K562 (cell line): ENCODE measurements at regions not wholly inside any gene's neighbourhood (a gene's known extent, or its start where the extent isn't known, plus 50 kb on each side); places are given as distances from the start of the nearest gene placed in this dataset.

ENCODE experiments used
- ATAC-seq: fragments of 200-7000 bp; cut with Tn5 transposase; 3 replicates; pipeline ENCODE4 v1.9.1; 2020; ENCODE audit warnings: moderate library complexity
- BruUV-seq: library from RNA; stranded (reverse); fragments of 400-500 nt; replicated peaks from 2 replicates; lab custom pipeline; 2021; lab: Mats Ljungman, UMichigan
- CTCF ChIA-PET: fragments of 300-600 bp; formaldehyde crosslinking; extraction: SDS; loops from one replicate; lab custom pipeline; 2021; ENCODE audit warnings: low intra/inter-chr PET ratio; lab: Yijun Ruan, JAX
- POLR2A ChIA-PET: fragments of 300-600, 350-650 bp; sonication (Branson Sonifier 250); formaldehyde crosslinking; extraction: SDS; loops from one replicate; lab custom pipeline; 2021; ENCODE audit warnings: antibody characterized with exemption, inconsistent platforms; lab: Yijun Ruan, JAX
- DNase-seq, 4 experiments: peaks; one replicate each; pipeline versions ENCODE4 v3.0.0 to v3.0.0-alpha.2; 2011 to 2018; ENCODE audit warnings: low spot score in 3 of 4, mixed read lengths in 3 of 4; ENCODE audit errors: extremely low read depth in 1 of 4
- FAIRE-seq: peaks from 2 replicates; lab custom pipeline; 2011; peaks lifted over from hg19 to GRCh38; lab: Jason Lieb, UNC
- H2AFZ ChIP-seq: 2 replicates; pipeline ENCODE4 v1.6.0; 2011; ENCODE audit warnings: low read depth, low read length, control low read depth, inconsistent platforms
- H3K27ac ChIP-seq: fragments of 200-600 bp; 3 replicates; pipeline ENCODE4 v1.8.0; 2011; ENCODE audit warnings: low read depth, mild to moderate bottlenecking, control low read depth, inconsistent platforms, low read length, moderate library complexity, mixed read lengths; ENCODE audit errors: extremely low read depth
- H3K27me3 ChIP-seq, 2 experiments: fragments of 300-600 bp in 1 of 2; 2 replicates in 1 of 2; 3 replicates in 1 of 2; pipeline versions ENCODE4 v1.6.0 to v1.8.0; 2011; ENCODE audit warnings: inconsistent platforms in 2 of 2, low read length in 2 of 2, mild to moderate bottlenecking in 1 of 2, mixed read lengths in 1 of 2, moderate library complexity in 1 of 2; ENCODE audit not compliant: control insufficient read depth in 2 of 2, insufficient read depth in 2 of 2
- H3K36me3 ChIP-seq: fragments of 300-600 bp; 3 replicates; pipeline ENCODE4 v1.8.0; 2011; ENCODE audit warnings: mild to moderate bottlenecking, low read length, inconsistent platforms; ENCODE audit not compliant: control insufficient read depth, insufficient read depth
- H3K4me1 ChIP-seq, 2 experiments: fragments of 200-600 bp in 1 of 2; replicated peaks in 1 of 2; 2 replicates in 1 of 2; 3 replicates in 1 of 2; pipeline versions ENCODE4 v1.5.1 to v1.8.0; 2011; ENCODE audit warnings: inconsistent platforms in 2 of 2, low read length in 2 of 2, mild to moderate bottlenecking in 1 of 2, mixed read lengths in 1 of 2, moderate library complexity in 1 of 2; ENCODE audit not compliant: control insufficient read depth in 2 of 2, insufficient read depth in 2 of 2
- H3K4me2 ChIP-seq: 2 replicates; pipeline ENCODE4 v1.6.1; 2011; ENCODE audit warnings: low read length, control low read depth, inconsistent platforms, mixed read lengths; ENCODE audit not compliant: insufficient read depth
- H3K4me3 ChIP-seq: fragments of 200-600 bp; sonication (generic), shearing (Covaris generic); 2 replicates; pipeline ENCODE4 v1.5.1; 2016; ENCODE audit warnings: control low read depth, inconsistent platforms
- H3K79me2 ChIP-seq: fragments of 200-600 bp; 3 replicates; pipeline ENCODE4 v1.8.0; 2011; ENCODE audit warnings: low read length, inconsistent platforms; ENCODE audit not compliant: control insufficient read depth, insufficient read depth
- H3K9ac ChIP-seq, 2 experiments: 2 replicates each; pipeline versions ENCODE4 v1.6.0 to v1.6.1; 2011; ENCODE audit warnings: low read depth in 2 of 2, low read length in 2 of 2, control low read depth in 1 of 2, inconsistent platforms in 1 of 2, mild to moderate bottlenecking in 1 of 2, mixed read lengths in 1 of 2; ENCODE audit not compliant: insufficient read depth in 1 of 2
- H3K9me1 ChIP-seq: one replicate; pipeline ENCODE4 v1.6.0; 2011; ENCODE audit warnings: inconsistent platforms, mild to moderate bottlenecking, low read length, moderate library complexity; ENCODE audit not compliant: control insufficient read depth, insufficient read depth
- H3K9me3 ChIP-seq: replicated peaks from 2 replicates; pipeline ENCODE4 v1.5.1; 2011; ENCODE audit warnings: low read depth, low read length, inconsistent platforms; ENCODE audit not compliant: control insufficient read depth, insufficient read depth
- H4K20me1 ChIP-seq: replicated peaks from 2 replicates; pipeline ENCODE4 v1.6.1; 2011; ENCODE audit warnings: low read length, inconsistent platforms, mixed read lengths; ENCODE audit not compliant: control insufficient read depth, insufficient read depth
- ATF2 ChIP-seq: sonication (generic); formaldehyde crosslinking; IDR thresholded peaks from 2 replicates; pipeline ENCODE4 v1.8.1; 2022; ENCODE audit warnings: missing genetic modification reagents
- BACH1 ChIP-seq: fragments of 200-800 bp; sonication (Bioruptor generic); IDR thresholded peaks from 2 replicates; pipeline ENCODE4 v1.6.1; 2016; ENCODE audit warnings: missing genetic modification characterization, missing compliant biosample characterization
- CBX5 ChIP-seq: IDR thresholded peaks from 2 replicates; pipeline ENCODE4 v1.6.1; 2014; ENCODE audit warnings: low read depth, borderline replicate concordance
- ELF4 ChIP-seq: fragments of 450-650 bp; formaldehyde crosslinking; IDR thresholded peaks from 2 replicates; pipeline ENCODE4 v1.4.0; 2022; ENCODE audit warnings: missing genetic modification characterization
- HNRNPK ChIP-seq: fragments of 200-400 bp; formaldehyde crosslinking; IDR thresholded peaks from one replicate; pipeline ENCODE4 v1.6.1; 2018; ENCODE audit warnings: mild to moderate bottlenecking, low read depth, low read length; ENCODE audit not compliant: poor library complexity, severe bottlenecking
- MIER1 ChIP-seq: fragments of 450-650 bp; IDR thresholded peaks from 2 replicates; pipeline ENCODE4 v1.6.1; 2016; ENCODE audit warnings: antibody characterized with exemption, mild to moderate bottlenecking, low read depth
- NCOR1 ChIP-seq: fragments of 450-650 bp; IDR thresholded peaks from 2 replicates; pipeline ENCODE4 v1.6.1; 2016; ENCODE audit warnings: mild to moderate bottlenecking, moderate library complexity
- PTTG1 ChIP-seq: fragments of 450-650 bp; IDR thresholded peaks from 2 replicates; pipeline ENCODE4 v1.6.1; 2016; ENCODE audit warnings: low read depth, mild to moderate bottlenecking, missing genetic modification characterization, missing compliant biosample characterization
- SLC30A9 ChIP-seq: fragments of 250-450 bp; sonication (Bioruptor Pico); IDR thresholded peaks from 2 replicates; pipeline ENCODE4 v1.8.0; 2022; ENCODE audit warnings: mild to moderate bottlenecking, moderate library complexity
- SRF ChIP-seq, 2 experiments: fragments of 250-450, 450-650 bp in 1 of 2; sonication (Bioruptor Pico) in 1 of 2; sonication (generic) in 1 of 2; formaldehyde crosslinking; IDR thresholded peaks; 2 replicates each; pipeline versions ENCODE4 v1.5.0 to v1.5.1; 2020 to 2022; ENCODE audit warnings: mild to moderate bottlenecking in 1 of 2, missing genetic modification reagents in 1 of 2
- ZNF436 ChIP-seq: fragments of 250-450, 450-650 bp; sonication (Bioruptor Pico); formaldehyde crosslinking; IDR thresholded peaks from 2 replicates; pipeline ENCODE4 v1.7.0; 2020; ENCODE audit warnings: mild to moderate bottlenecking
- whole genome bisulfite sequencing: fragments of 100-300 bp; shearing (Covaris generic); methylation state at CpG from one replicate; pipeline ENCODE4 v1.1.6; 2016; ENCODE audit warnings: low coverage, mixed read lengths; ENCODE audit not compliant: insufficient coverage; ENCODE audit errors: missing lambda C conversion rate; 5-methylcytosine and 5-hydroxymethylcytosine counted together
- in situ Hi-C: fragments of 300-500 bp; cut with MboI; formaldehyde crosslinking; loops from 4 replicates; pipeline ENCODE4 v1.15.0; 2018; ENCODE audit warnings: inconsistent platforms, mixed read lengths
- intact Hi-C: fragments of 100-400 bp; cut with micrococcal nuclease; formaldehyde crosslinking; loops from 2 replicates; pipeline ENCODE4 v1.14.2; 2022

- intact Hi-C loops (no loop called here), in situ Hi-C loops (no loop called here)
- H3K9me3 ChIP-seq, result no peaks in the 10 kb centered on the region
- DNase-seq, result no peak
- H3K79me2 ChIP-seq, result no peaks in the 10 kb centered on the region
- FAIRE-seq, result no peak
- ATAC-seq, result no peak
- no peaks in the 10 kb centered on the region for H3K4me1 ChIP-seq
- H3K9ac ChIP-seq, result no peak overlapping the region
- ChIA-PET POLR2A (no interaction called here), CTCF (no interaction called here)
- no peak overlapping the region for H3K27ac ChIP-seq
- peaks cover 0 to 19% of the 10 kb centered on the region in 2 experiments; a peak in 2 of 5 replicates for H3K27me3 ChIP-seq
- H3K4me2 ChIP-seq, result no peak overlapping the region
- no peak overlapping the region for H2AFZ ChIP-seq
- 9% methylated on average over 2 of the region's 2 CpGs for WGBS
- no peaks in the 10 kb centered on the region for H4K20me1 ChIP-seq
- no peak overlapping the region for H3K4me3 ChIP-seq
- no TSS peak for BruUV-seq
- no peak for TF ChIP-seq SLC30A9 (CRISPR knock-in tag)
- TF ChIP-seq CBX5, result no peak
- TF ChIP-seq ELF4 (CRISPR knock-in tag), result no peak
- H3K36me3 ChIP-seq, result no peaks in the 10 kb centered on the region
- H3K9me1 ChIP-seq, result no peaks in the 10 kb centered on the region
Measured at GRCh38 chr2:66069937-66070720, 364.8 kb upstream of the MEIS1 start.

GRCh38 chr2:66066032-66066431 lies 368.9 kb upstream of the MEIS1 start:
- ChIA-PET CTCF (no interaction called here), POLR2A (no interaction called here)
- no peak for DNase-seq
- TF ChIP-seq SRF (CRISPR knock-in tag; IDR thresholded peaks at IDR 0.05) (no peak), HNRNPK (no peak), MIER1 (no peak), PTTG1 (tag) (no peak), ATF2 (no peak), NCOR1 (no peak), ZNF436 (no peak), BACH1 (tag) (no peak)
- H3K9me3 ChIP-seq, result no peaks in the 10 kb centered on the region
- no peak for FAIRE-seq
- H3K4me1 ChIP-seq, result no peaks in the 10 kb centered on the region
- H3K79me2 ChIP-seq, result no peaks in the 10 kb centered on the region
- no peak overlapping the region for H3K9ac ChIP-seq
- no peak for ATAC-seq
- no peak overlapping the region for H3K4me2 ChIP-seq
- intact Hi-C loops (no loop called here), in situ Hi-C loops (no loop called here)
- H3K4me3 ChIP-seq, result no peak overlapping the region
- no peaks in the 10 kb centered on the region for H4K20me1 ChIP-seq
- H3K9me1 ChIP-seq, result no peaks in the 10 kb centered on the region
- no peaks in the 10 kb centered on the region for H3K36me3 ChIP-seq
- H3K27ac ChIP-seq, result no peak overlapping the region
- H3K27me3 ChIP-seq, result peaks cover 2 to 10% of the 10 kb centered on the region in 2 experiments; a peak in 3 of 5 replicates
- no peak overlapping the region for H2AFZ ChIP-seq
- no TSS peak for BruUV-seq
